Sciatic nerve (tissue), 2 donors: ENCODE measurements at regions not wholly inside any gene's neighbourhood (a gene's known extent, or its start where the extent isn't known, plus 50 kb on each side); places are given as distances from the start of the nearest gene placed in this dataset.
"Not testable (repeated sequence)": the region's sequence is repeated elsewhere in the genome, so short reads cannot be mapped to it uniquely, and the experiment has no call there.

ENCODE experiments used
- ATAC-seq: fragments of 200-7000 bp; cut with Tn5 transposase; one replicate; pipeline ENCODE4 v1.9.1; 2020; ENCODE audit warnings: mild to moderate bottlenecking, moderate library complexity
- DNase-seq: peaks from one replicate; pipeline ENCODE4 v3.0.0-alpha.2; 2020; ENCODE audit warnings: low spot score
- intact Hi-C: fragments of 100-400 bp; cut with DNase I; formaldehyde crosslinking; loops from one replicate; pipeline ENCODE4 v1.14.2; 2022
- donor health status: DM: no; HTN: no; CAD: no.
- donor health status: DM: no; HTN: no; CAD: no.

DNA sequence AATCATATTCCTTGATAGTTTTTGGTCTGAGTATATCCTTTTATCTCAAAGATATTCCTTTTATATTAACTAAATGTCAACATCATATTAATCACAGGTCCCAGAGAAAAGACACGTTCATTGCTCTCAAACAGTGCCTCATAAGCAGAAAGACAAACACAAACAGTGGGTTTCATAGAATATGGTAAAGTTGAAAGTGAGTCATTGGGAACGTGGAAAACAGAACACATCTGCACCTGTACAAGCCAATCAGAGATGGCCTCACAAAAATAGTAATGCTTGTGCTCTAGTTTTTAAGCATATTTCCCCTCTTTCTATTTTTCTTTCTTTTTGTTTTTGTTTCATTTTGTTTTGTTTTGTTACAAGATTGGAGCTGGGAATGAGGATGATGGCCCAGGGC is 328.4 kb upstream of the MAP2 start:
- intact Hi-C loops, result no loop called here
- no peak for ATAC-seq
- DNase-seq, result no peak

DNA sequence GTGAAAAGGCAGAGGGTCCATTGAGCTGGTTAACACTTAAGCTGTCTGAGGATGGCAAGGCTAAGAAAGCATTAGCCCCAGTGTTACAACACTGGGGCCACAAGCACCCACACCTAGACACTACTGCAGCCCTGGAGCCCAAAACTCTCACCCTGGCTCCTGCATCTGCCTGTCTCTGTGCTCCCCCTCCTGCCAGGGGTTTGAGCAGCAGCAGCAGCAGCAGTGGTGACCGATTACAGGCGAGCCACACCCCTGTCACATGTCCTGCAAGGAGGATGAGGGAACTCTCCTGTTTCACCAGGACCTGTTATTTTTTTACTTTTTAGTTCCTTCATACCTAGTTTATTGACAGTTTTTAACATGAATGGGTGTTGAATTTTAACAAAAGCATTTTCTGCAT is 326.7 kb upstream of the MAP2 start:
- intact Hi-C loops, result no loop called here
- no peak for ATAC-seq
- no peak for DNase-seq

DNA sequence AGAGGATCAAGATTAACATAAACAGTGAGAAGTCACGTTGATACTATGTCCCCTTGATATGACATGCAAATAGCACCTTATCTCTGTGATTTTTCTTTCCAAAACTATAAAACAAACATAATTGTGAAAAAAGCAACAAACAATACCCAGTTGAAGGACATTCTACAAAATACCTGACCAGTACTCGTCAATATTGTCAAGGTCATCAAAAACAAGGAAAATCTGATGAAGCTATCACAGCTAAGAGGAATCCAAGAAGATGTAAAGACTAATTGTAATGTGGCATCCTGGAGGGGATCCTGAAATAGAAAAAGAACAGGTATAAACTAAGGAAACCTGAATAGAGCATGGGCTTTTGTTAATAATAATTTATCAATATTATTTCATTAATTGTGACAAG is 321.5 kb upstream of the MAP2 start:
- ATAC-seq, result no peak
- intact Hi-C loops, result no loop called here
- no peak for DNase-seq

DNA sequence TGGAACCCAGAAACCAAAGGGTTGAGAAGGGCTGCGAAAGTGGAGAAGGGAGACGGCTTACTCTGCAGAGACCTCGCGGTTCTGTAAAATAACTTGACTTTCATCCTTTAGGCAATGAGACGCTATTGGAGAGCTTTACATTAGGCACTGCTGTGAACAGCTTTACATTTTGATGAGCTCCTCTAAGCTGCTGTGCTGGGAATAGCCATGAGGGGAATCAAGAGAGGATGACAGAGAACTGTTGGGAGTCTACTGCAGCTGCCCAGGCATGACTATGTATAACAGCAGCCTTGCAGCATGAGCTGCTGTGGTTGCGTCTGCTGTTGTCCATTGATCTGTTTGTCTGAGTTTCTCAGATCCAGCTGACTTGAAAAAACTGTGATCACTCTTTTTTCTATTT is 310.8 kb upstream of the MAP2 start:
- ATAC-seq (no peak), DNase-seq (no peak)
- intact Hi-C loops, result no loop called here

DNA sequence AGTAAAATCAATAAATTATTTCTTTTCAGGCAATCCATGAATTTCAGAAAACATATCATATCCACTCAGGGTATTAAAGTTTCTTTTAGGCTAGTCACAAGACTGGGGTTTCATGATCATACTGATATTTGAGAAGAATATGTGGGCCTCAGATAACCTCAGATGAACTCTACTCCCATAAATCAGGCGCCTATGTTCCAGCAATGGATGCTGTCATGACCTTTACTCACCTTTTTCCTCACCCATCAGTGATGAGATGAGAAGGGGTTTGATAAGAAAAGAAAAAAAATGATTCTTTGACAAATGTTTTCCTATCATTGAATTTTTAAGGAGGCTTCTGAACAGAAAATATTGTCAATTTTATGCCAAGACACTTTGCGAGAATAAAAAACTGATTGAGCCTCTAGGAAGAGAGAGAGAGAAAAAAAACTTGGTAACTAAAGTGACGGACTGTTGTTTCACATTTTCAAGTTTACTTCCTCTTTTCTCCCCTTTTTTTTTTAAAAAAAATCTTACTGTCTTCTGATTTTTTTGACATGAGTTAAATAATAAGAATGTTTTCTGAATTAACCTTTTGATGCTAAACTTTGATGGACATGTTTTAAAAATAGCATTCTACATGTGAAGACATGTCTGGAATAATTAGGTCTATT is 309.1 kb upstream of the MAP2 start:
- ATAC-seq (no peak), DNase-seq (no peak)
- intact Hi-C loops, result no loop called here

DNA sequence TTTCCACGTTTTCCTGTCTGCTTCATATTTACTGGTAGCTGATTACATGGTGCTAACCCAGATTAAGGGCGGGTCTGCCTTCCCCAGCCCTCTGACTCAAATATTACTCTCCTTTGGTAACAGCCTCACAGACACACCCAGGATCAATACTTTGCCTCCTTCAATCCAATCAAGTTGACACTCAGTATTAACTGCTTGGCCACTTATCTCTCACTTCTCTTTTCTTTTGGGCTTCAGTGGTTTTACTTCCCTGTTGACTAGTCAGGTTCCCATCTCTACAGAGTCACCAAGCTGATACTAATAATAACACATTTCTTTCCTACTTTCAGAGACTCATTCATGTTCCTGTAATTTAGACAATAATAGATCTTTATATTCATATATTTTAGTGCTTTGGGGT is 302.2 kb upstream of the MAP2 start:
- DNase-seq (no peak), ATAC-seq (peak; percentile 55)
- intact Hi-C loops, result no loop called here

DNA sequence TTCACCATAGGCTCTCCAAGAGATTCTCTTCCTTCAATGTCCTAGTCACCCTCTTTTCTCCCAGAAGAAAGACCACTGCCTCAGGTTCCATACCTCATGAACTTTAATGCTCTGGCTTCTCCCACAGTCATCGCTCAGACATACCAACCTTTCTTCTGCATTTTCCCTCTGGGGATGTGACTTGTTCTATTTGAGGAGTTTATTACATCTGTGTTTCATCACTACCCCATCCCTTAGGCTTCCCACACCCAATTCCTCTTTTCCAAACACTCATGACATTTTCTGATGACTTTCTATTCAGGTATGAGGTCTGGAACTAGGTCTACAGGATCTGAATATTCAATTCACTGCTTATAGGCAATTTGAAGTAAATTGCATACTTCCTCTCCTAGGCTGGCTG is 298.6 kb upstream of the MAP2 start:
- ATAC-seq (no peak), DNase-seq (no peak)
- intact Hi-C loops, result no loop called here

DNA sequence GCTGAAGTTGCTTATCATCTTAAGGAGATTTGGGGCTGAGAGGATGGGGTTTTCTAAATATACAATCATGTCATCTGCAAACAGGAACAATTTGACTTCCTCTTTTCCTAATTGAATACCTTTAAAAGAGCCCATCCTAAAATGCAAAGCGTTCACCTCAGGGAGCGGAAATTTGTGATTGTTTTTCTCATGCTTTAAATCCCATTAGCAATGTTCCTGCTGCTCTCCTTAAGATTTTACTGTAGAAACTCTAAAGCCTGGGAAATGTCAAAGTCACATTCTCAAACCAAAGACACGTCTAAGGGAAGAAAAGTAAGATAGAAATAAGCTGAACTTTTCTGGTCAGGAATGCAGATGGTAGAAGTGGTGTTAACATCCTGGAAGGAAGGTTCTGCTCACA is 285.8 kb upstream of the MAP2 start:
- DNase-seq (no peak), ATAC-seq (no peak)
- intact Hi-C loops, result no loop called here

DNA sequence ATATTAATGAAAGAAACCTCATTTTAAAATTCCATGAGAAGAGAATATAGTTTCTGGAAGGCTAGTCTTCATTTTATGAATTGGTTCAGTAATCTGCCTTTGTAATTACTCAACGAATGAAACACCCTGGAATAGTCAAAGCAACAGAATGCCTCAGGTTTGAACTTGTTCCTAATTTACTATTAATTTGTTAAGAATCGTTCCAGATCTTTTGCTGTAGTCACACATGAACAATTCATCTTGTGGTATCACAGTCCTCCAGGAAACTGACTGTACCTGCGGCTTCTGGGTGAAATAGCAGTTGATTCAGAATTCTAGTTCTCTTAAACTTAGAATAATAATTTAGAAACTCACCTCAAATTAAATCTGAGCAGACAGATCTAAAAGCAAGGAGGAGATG is 282.7 kb upstream of the MAP2 start:
- ATAC-seq, result no peak
- intact Hi-C loops, result no loop called here
- DNase-seq, result no peak

DNA sequence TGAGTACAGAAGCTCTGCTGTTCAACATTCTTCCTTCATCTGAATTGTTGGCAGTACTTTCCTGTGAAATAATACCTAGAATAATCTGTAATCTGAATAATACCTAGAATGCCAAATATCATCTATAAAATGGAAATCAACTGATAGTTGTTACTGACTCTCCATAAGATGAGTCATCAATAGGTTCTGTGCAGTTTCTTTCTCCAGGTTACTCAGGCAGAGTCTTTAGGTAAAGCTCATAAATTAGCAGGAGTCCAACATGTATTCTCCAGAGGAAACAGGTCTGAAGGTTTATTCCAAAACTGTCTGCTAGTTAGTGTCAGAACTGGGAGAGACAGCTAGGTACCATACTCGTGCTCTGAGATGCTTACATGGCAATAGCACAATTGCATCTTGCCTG is 282.0 kb upstream of the MAP2 start:
- DNase-seq (no peak), ATAC-seq (no peak)
- intact Hi-C loops, result no loop called here

DNA sequence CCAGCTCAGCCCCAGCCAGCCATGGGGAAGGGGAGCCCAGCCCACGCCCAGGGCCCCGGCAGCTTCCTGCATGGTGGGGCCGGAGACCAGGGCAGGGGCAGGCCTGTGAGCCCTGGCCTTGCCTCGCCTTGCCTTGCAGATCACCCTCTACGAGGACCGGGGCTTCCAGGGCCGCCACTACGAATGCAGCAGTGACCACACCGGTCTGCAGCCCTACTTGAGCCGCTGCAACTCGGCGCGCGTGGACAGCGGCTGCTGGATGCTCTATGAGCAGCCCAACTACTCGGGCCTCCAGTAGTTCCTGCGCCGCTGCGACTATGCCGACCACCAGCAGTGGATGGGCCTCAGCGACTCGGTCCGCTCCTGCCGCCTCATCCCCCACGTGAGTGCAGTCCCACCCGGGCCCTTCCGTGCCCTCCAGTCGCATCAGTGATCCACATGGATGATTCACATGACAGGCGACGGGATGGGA is 278.6 kb upstream of the MAP2 start:
- intact Hi-C loops, DNase-seq, ATAC-seq: not testable (repeated sequence)

DNA sequence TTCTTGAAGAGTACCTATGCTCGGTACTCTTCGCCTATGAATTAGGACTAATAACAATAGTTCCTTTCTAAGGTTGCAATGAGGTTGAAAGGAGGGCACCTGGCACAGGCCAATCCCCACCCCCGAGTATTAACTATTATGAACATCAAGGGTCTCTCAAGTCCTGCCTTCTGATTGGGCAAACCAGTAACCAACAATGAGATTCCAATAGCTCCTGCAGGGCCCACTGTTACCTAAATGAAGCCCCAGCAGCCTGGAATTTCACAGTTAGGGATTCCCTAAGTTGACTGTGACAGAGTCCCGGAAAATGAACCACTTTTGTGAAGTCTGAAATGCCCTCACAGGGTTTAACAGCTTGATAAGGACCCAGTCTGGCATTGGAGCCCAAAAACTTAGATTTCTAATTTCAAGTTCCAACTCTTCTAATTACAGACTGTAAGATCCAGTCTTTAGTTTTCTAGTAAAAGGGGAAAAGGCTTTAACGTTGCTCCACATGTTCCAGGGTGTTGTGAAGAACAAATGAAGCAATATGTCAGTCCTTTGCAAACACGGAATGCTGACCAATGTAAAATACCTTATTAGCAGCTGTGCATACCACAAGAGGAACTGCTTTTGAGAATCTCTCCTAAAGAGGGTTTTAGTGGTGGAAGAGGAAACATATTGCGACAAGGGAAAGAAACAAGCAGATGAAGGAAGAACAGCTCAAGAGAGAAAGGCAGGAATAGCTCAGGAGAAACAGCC is 277.7 kb upstream of the MAP2 start:
- DNase-seq (no peak), ATAC-seq (peak; percentile 80)

DNA sequence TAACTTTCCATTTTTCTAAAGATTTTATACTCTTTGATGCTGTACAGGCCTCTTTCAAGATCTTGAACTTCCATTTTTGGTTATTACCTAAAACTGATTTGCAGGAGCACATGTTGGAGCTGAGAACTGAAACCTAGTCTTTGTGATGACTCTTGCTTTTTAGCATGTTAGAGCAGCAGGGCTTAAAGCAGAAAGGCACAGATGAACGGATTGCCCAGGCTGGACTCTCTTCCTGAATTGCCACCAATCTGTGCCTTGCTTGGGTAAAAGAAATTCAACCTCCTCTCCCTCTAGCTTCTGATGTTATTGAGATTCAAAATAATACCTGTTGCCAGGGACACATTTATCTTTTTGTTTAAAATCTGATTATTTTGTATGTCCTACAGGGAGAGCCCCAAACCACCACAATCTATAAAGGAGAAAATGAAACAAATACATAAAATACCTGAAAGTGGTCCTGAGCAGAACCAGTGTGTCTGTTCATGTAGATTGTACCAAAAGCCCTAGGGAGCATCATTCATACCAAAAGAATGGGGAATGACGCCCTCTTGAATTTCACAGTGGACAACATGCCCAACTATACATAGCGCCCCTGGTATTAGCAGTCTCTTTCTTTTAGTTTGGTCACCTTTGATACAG is 277.0 kb upstream of the MAP2 start:
- intact Hi-C loops, result no loop called here
- ATAC-seq, result peak; percentile 66
- no peak for DNase-seq

More for the DNA sequence above, 277.7 kb upstream of the MAP2 start:
- intact Hi-C loops, result no loop called here

DNA sequence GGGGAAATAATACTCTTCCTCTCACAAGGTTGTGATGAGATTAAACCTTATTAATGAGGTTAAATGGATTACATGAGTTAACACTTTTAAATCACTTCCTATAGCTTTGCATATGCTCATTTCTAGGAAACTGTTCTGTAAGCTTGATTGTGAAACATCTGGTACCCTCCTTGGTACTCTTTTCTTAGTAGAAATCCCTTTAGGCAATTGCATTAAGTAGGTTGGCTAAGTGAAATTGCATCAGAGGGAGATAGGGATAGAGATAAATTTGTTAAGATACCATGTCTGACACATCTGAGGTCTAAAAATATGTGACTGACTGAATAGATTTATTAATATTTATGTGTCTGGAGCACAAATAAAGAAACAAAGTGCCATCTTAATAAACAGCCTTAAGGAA is 275.9 kb upstream of the MAP2 start:
- DNase-seq (no peak), ATAC-seq (no peak)
- intact Hi-C loops, result no loop called here

DNA sequence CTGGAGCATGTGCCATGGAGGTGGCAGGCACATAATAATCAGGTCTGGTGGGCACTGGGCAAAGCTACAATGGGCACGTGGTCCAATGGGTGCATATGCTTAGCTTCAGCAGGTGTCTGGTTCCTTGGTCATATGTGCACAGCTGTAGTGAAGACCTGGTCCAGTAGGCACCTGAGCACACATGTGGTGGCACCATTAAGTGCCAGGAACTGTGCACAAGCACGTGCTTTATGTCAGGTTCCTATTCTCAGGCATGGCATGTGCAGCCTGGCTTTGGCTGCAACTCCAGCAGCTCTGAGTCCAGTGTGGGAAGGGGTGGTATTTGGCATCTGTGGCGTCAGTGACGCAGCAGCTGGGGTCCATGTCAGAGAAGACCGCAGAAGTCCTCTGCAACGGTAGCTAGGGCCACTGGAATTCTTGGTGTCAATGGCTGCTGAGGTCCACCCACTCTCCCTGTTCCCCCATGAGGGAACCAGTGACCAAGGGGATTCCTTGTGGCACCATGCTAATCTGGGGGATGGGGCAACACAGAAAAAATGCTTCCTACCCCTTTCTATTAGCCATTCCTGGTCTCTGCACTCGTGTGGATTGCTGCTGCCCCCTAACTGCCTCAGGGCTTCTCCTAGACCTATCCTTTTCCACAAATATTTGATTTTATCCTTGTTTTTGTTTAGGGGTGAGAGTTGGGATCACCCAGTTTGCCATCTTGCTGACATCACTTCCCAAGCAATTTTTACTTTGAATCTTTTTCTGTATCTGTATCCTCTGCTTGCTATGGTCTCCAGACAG is 262.9 kb upstream of the MAP2 start:
- DNase-seq (no peak), ATAC-seq (no peak)
- intact Hi-C loops, result no loop called here

DNA sequence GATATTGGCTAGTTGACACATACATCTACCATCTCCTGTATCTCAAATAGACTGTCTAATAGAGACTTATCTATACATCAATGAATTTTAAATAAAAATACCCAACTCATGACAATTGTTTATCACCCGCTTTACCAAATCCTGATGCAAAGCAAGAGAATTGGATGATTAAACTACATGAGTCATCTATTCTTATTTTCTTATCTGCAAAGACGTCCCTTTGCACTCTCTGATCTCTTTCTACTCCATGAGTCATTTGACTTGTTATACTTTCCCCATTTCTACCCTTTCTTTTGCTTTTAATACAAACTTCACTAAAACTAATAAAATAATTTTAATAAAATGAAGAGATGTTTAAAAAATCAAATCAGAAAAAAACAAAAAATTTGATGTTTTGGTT is 261.7 kb upstream of the MAP2 start:
- intact Hi-C loops, result no loop called here
- DNase-seq, result no peak
- ATAC-seq, result no peak

DNA sequence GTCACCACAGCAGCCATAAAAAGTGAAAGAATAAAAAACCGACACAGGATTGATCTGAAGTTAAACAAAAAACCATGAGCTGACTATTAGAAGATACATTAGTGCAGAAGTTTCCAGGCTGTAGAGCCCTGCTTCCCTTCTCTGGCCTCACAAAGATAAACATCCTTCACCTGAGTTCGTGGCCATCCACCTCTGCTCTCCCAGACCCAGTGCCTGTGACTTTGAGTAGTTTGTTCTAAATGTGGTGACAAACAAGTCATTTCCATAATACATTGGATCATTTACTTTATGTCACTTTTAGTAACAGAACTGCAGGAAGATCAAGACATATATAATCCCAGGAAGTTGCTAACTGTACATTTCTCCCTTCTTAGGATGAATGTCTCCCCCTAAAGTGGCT is 241.9 kb upstream of the MAP2 start:
- ATAC-seq, result no peak
- no peak for DNase-seq
- intact Hi-C loops, result no loop called here

DNA sequence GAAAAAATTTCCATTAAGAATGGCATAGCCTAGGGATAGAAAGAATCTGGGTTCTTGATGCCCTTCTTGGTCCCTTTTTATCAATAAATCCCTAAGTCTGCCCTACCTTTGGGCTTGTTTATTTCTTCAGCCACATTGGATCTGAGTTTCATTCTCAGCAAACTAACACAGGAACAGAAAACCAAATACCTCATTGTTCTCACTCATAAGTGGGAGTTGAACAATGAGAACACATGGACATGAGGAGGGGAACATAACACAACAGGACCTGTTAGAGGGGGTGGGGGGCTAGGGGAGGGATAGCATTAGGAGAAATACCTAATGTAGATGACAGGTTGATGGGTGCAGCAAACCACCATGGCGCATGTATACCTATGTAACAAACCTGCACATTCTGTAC is 237.0 kb upstream of the MAP2 start:
- DNase-seq, ATAC-seq, intact Hi-C loops: not testable (repeated sequence)

DNA sequence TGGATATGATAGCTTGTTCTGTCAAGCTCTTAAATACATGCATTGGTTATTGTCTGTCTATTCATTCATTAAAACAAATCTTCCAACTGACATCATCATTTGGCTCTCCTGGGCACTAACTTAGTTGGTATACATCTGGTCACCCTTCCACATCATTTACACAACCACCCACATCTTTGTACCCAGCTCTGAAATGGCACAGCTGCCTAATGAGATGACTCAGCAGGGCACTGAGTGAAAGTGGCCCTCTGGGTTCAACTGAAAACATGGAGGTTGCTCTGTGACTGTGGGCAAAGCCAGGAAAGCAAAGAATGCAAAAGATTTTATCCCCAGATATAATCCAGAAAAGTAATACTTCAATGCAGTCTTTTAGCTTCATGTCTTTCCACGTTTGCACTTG is 234.0 kb upstream of the MAP2 start:
- no peak for DNase-seq
- no peak for ATAC-seq

DNA sequence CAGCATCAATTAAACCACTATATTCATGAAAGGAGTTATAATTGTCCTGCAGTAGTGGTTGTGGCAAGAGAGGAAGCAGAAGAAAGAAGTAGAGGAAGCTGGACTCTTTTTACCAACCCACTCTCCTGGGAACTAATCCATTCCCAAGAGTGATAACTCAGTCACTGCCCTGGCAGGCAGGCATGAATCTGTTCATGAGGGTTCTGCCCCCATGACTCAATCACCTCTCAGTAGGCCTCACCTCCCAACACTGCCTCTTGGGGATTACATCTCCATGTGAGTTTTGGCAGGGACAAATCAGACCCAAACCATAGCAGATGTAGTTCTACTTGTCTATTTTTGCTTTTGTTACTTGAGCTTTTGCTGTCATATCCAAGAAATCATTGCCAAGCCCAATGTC is 232.7 kb upstream of the MAP2 start:
- DNase-seq, result no peak
- no peak for ATAC-seq
- intact Hi-C loops, result no loop called here

More for the DNA sequence above, 234.0 kb upstream of the MAP2 start:
- intact Hi-C loops, result no loop called here
